NCI-H345 treated with DMSO at 0.1 percent for 48 hours (cell line): ENCODE measurements at regions not wholly inside any gene's neighbourhood (a gene's known extent, or its start where the extent isn't known, plus 50 kb on each side); places are given as distances from the start of the nearest gene placed in this dataset.

Experiments used
- DNase-seq: peaks from one replicate; lab custom pipeline; 2025; ENCODE audit not compliant: unreplicated experiment; lab: John Stamatoyannopoulos, UW

DNA sequence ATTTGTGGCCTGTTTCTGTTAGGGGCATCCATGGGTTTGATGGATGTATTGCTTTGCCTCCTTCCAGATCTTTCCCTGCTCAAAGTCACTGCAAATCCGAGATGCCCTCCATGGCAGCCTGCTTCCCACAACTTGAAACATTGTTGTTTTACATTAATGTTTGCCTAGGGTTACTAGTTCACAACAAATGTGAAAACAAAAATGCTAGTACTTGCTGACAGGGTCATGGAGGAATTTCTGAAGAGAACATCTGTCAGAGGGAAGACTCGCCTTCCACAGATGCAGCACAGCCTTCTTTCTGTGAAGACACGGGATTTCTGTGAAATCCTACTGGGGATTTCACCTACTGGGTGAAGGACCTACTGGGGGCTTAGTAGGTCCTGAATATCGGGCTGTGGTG is 260.0 kb upstream of the FN1 start:
- no peak for DNase-seq

- DNase-seq = no peak
Observed at GRCh38 chr2:215693999-215694580, 258.2 kb upstream of the FN1 start.

DNA sequence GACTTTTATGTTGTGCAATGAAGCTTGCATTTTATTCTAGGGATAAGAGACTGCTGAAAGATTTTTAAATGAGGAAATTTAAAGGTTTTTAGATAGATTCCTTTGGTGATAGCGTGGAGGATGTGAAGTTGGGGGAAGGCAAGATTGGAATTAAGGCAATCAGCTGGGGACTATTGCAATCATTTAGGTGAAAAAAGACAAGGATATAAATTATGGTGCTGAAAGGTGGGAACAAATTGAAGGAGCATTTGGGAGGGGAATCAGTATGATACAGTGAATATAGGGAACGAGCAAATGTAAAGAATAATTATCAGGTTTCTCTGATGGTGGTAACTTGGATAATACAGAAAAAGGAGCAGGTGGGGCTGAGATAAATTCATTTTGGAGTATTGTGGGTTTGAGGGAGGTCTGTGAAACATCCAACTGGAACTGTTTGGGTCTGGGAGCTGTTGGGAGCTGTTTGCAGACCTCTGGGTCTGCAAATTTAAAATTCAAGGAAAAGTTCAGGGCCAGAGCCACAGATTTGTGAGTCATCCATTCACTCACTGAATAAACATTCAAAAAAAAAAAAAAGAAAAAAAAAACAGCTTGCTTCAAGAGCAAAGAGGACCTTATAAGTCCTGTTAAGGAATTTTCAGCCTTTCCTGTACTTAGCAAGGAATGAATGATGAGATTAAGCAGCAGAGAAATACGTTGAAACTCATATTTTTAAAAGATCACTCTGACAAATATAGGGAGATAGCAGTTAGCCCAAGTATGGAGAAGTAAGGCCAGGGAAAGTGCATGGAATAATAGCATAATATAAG is 257.5 kb upstream of the FN1 start:
- DNase-seq = no peak

DNA sequence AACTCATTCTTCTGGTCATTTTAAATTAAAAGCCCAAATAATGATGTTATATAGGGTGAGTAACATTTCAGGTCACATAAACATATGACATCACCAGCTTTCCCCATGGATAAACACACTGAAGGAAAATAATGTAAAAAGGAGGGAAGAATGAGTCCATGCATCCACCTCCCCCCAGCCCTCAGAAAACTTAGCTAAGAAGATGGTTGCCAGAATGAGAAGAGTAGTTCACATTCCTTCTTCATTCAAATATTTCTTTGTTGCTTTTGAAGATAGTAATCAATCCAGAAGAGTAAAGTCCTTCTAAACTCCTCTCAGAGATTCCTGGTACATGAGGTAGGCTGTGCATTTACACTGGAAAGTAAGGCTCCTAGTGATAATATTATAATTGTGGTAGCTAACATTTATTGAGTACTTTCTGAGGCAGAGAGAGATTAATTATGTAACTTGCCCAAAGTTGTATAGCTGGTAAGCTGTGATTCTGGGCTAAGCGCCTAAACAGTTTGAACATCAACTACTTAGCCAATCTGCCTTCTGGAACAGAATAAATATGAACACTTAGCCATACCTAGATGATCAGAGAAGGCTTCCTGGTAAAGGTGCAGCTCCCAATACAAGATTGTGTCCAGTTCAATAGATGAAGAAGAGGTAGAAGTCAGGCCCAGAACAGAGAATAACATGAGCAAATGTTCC is 256.7 kb upstream of the FN1 start:
- no peak for DNase-seq

GRCh38 chr2:215691346-215691745 is 255.5 kb upstream of the FN1 start:
- DNase-seq = no peak

DNA sequence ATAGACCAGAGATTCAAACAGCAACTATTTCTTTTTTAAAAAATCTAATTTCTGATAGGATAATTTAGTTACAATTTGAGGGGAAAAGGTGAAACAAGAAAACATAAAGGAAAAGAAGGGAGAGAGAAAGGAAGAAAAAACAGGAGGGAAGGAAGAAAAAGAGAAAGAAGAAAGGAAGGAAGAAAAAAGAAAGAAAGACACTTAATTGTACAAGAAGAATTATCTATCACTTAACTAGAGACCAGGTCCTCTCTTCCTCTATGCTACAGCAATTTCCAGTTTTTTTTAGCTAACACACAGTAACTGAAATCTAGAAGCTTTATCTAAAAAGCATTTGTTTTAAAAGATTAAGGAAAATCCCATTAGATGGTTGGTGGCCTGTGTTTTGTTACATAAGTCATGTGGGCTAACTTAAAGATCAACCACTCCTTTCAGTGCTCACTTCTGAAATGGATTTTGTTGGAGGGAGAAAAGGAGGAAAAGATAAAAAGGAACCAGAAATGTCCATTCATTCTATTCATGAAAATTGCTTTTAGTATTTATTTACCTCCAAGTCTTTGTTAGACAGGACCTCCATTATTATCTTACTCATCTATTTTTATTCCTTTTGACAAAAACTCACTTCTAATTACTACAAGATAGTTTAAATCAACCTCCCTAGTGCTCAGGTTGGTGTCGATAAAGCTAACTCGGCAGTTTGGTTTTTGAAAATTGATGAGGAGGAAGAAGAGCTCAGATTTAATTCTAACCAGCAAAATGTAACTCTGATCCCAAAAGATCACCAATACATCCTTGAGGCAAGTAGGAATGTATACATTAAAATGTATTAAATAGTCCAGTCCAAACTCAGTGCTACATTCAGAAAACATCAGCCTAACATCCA is 251.5 kb upstream of the FN1 start:
- DNase-seq = no peak

DNA sequence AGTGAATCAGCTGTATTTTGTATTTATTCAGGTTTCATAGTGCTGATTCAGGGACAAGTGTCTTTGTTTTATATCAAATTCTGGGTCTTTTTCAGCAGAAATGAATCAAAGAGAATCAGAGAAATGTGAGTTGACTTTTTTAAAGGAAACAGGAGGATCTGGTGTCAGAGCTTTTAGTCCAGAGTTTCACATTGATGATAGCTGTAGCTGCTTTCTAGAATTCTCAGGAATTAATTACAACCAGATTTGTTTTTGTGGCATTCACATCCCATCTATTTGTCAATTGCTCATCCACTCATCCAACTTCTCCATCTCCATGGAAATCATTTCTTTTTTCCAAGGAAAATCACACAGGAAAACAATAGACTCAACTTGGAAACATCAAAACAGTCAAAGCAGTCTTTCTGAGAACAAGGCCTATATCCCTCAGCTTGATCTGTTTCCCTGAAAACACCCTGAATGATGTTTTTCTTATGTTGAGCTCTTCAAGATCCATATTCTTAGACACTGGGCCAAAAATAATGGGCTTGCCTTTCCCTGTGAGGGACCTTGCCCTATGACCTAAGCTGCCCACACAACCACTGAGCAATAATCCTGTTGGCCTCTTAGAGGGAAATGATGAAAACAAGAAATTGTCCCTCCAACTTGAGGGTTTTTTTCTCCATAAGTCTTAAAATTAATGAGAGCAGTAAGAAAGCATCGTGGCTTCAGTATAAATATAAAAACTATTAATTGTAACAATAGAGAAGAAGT is 249.5 kb upstream of the FN1 start:
- no peak for DNase-seq

DNA sequence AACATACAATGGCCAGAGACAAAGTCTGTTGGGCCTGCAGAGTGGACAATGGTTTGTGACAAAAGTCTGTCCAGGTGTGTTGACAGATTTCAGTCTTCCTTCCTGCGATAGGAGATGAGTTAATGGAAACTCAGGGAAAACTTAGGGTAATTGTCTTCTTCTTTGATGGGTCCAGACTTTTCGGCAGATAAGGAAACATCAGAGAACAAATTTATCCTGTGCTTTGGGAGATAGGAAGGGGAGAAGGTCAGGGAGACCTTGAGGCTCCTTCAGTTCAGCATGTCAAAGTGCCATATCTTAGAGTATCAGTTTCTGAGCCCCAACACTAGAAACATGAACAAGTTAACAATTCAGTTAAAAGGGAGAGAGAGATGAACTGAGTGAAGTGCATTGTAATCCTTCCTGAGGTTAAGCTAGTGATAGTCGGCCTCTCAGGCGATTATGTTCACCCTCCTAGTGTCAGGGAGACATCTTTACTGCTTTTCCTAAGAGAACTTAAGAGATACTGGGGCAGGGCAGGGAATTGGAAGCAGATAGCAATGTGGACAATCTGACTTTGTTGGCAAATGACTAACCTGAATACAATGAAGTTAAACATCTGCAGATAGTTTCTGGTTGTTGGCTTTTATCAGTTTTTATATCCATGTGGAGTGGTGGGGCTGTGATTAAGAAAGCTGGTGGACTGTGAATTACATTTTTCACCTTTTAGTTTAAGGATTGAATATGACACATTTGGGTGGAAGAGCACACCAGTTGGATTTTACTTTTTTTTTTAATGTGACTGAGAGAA is 248.8 kb upstream of the FN1 start:
- no peak for DNase-seq

- DNase-seq = no peak
Observed at GRCh38 chr2:215683295-215683694, 247.4 kb upstream of the FN1 start.

DNA sequence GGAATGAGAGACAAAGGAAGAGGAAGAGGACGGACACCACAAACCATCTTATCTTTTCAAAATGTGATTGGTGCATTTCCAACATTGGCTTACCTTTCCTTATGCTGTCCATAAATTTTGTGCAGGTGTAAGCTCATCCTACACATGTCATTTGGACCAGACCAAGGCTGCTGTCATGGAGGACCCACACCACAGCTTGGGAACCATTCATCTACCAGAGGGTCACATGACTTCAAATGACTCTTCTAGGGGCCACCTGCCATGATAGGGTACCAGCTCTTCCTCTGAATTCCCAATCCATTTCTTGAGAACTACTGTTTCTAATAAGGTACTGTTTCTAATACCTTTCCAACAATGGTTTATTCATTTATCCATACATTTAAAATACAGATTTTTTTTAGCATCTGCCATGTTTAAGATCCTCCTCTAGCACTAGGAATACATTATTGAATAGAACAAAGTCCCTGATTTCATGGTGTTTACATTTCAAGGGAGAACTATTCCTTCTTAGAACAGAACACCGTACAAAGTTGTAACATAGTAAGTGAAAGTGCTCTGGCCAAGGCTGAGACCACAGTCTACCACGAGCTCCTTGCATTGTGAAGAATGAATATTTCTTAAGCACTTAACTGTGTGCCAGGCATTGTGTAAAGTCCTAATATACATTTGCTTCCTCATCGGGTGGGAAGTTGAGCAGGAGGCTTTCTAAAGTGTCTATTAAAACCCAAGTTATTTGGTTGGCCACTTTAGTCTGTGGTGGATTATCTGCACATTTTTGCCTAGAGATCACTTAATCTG is 246.1 kb upstream of the FN1 start:
- no peak for DNase-seq

GRCh38 chr2:215680605-215681598 is 245.0 kb upstream of the FN1 start:
- DNase-seq = no peak

- no peak for DNase-seq
Observed at GRCh38 chr2:215678094-215678493, 242.2 kb upstream of the FN1 start.

DNA sequence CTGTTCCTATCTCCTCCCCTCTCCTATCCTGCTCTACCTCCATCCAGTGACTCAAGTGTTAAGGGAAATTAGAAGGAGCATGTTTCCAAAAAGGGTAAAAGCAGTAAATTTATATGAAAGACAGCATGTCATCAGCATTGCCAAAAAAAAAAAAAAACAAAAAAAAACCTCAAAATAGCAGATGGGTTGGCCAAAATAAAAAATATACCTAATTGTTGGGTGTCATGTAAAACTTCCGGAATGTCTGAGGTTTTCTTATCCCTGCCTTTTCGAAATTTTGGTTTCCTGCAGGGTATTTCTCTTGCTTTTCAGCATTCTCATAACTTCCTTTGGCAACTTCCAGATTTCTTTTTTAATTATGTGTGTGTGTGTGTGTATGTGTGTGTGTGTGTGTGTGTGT is 241.6 kb upstream of the FN1 start:
- no peak for DNase-seq

GRCh38 chr2:215672406-215672805 is 236.5 kb upstream of the FN1 start:
- no peak for DNase-seq

GRCh38 chr2:215671691-215672090 is 235.8 kb upstream of the FN1 start:
- no peak for DNase-seq

- no peak for DNase-seq
Observed at GRCh38 chr2:215671244-215671643, 235.4 kb upstream of the FN1 start.

DNA sequence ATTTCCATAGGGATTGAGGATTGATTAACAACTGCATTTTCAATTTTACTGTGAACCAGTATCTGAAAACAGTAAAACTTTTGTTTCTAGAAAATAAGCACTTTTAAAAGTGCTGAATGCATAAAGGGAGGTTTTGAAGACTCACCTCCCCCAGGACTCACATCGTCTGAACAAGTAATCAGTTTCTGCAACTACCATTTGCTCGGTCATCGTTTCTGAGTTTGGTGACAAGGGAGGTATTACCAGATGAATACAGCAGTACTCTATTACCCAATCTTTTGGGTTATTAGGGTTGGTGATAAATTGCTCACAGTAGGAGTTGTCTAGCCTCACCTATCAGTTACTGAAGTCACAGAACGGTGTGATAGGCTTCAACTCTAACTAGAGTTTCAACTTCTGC is 234.5 kb upstream of the FN1 start:
- DNase-seq = no peak

DNA sequence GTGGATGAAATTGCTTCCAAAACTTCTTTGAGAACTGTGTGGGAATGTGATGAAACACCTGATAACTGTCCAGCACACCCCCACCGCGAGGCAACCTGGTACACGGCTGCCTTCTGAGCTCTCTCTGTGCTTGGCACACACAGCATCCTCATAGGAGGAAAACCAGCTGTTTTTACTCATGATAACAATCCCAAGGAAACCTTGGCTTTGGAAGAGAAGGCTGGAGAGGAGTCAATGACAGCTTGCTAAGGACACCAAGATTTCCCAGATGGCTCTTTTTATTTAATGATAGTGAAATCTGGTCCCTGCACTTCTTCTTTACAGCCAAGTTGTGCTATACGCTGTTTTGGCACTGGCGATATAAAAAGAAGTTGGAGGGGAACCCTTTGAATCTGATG is 232.5 kb upstream of the FN1 start:
- no peak for DNase-seq
